ENCODE measurements at regions not wholly inside any gene's neighbourhood (a gene's known extent, or its start where the extent isn't known, plus 50 kb on each side); places are given as distances from the start of the nearest gene placed in this dataset.

DNA sequence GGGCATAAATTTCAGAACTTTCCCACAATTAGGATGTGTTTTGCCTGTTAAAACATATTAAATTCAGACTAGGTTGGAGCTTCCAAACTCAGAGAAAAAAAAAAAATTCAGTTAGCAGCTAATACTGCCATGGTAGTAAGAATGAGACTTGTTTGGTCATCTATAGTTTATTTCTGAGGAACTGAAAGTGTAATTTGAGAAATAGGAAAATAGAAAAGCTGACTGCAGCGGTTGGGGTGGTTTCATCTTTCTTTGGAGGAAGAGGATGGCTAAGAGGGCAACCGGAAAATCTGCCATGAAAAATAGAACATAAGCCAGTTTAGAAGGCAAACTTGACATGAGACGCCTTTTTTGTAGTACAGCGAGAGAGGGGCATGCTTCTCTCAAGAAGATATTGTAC, 371.2 kb upstream of the ROBO2 start (continued):
- TF ChIP-seq, protein P1, sequence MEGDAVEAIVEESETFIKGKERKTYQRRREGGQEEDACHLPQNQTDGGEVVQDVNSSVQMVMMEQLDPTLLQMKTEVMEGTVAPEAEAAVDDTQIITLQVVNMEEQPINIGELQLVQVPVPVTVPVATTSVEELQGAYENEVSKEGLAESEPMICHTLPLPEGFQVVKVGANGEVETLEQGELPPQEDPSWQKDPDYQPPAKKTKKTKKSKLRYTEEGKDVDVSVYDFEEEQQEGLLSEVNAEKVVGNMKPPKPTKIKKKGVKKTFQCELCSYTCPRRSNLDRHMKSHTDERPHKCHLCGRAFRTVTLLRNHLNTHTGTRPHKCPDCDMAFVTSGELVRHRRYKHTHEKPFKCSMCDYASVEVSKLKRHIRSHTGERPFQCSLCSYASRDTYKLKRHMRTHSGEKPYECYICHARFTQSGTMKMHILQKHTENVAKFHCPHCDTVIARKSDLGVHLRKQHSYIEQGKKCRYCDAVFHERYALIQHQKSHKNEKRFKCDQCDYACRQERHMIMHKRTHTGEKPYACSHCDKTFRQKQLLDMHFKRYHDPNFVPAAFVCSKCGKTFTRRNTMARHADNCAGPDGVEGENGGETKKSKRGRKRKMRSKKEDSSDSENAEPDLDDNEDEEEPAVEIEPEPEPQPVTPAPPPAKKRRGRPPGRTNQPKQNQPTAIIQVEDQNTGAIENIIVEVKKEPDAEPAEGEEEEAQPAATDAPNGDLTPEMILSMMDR (IDR thresholded peaks at IDR 0.05), result no peak

GRCh38 chr3:76669322-76669721, 370.6 kb upstream of the ROBO2 start:
- H3K4me2 ChIP-seq, result no peak overlapping the region
- H3K9me3 ChIP-seq, result no peaks in the 10 kb centered on the region
- 50% methylated on average over 5 of the region's 5 CpGs for WGBS (ENCODE audit: low lambda C conversion rate)
- ChIA-PET POLR2A (no interaction called here), CTCF (interaction anchor here (0.9 kb wide), 1 partner anchor 10 kb away, joined by 3 read pairs; no protein-coding TSS in a partner anchor)
- no peaks in the 10 kb centered on the region for H4K20me1 ChIP-seq (ENCODE audit: insufficient read depth)
- H3F3A ChIP-seq (replicated peaks; ENCODE audit: insufficient read depth), result no peaks in the 10 kb centered on the region
- no peaks in the 10 kb centered on the region for H3K4me1 ChIP-seq (ENCODE audit: control insufficient read depth in 1 of 2, insufficient read depth in 2 of 2, low read depth in 1 of 2, low read length in 1 of 2)
- H3K9ac ChIP-seq, result no peak overlapping the region
- DNase-seq, result no peak
- TF ChIP-seq RFX5 (IDR thresholded peaks at IDR 0.05; ENCODE audit: low read length), result no peak
- TF ChIP-seq NRF1 (IDR thresholded peaks at IDR 0.05; ENCODE audit: low read depth, low read length), result no peak
- TF ChIP-seq EP300 (IDR thresholded peaks at IDR 0.05; ENCODE audit: borderline replicate concordance in 1 of 2, low read depth in 1 of 2, low read length in 1 of 2), result no peak
- no peak for TF ChIP-seq POLR2AphosphoS5 (IDR thresholded peaks at IDR 0.05; ENCODE audit: low read depth, low read length)
- TF ChIP-seq MAX (IDR thresholded peaks at IDR 0.05; ENCODE audit: low read depth), result no peak
- TF ChIP-seq USF1 (IDR thresholded peaks at IDR 0.05; ENCODE audit: borderline replicate concordance, low read depth), result no peak
- no peak for TF ChIP-seq USF2 (IDR thresholded peaks at IDR 0.05; ENCODE audit: borderline replicate concordance, low read depth, low read length)
- TF ChIP-seq MEF2A (IDR thresholded peaks at IDR 0.05; ENCODE audit: borderline replicate concordance, low read depth), result no peak
- TF ChIP-seq SIN3A (IDR thresholded peaks at IDR 0.05; ENCODE audit: borderline replicate concordance, low read depth, low read length), result no peak
- TF ChIP-seq RAD21 (IDR thresholded peaks at IDR 0.05; ENCODE audit: low read length), result no peak
- TF ChIP-seq YY1 (IDR thresholded peaks at IDR 0.05; ENCODE audit: low read depth), result no peak
- no peak for TF ChIP-seq JUND (IDR thresholded peaks at IDR 0.05)
- TF ChIP-seq FOSL2 (IDR thresholded peaks at IDR 0.05; ENCODE audit: borderline replicate concordance, low read depth), result no peak
- no peak for TF ChIP-seq TCF12 (IDR thresholded peaks at IDR 0.05)
- no peak for TF ChIP-seq EZH2phosphoT487 (IDR thresholded peaks at IDR 0.05; ENCODE audit: borderline replicate concordance, low read depth)
- no peak for TF ChIP-seq ZBTB33 (IDR thresholded peaks at IDR 0.05; ENCODE audit: borderline replicate concordance, low read depth)
- no peak overlapping the region for H3K27ac ChIP-seq (ENCODE audit: low read depth in 2 of 2, low read length in 1 of 2)
- H3K79me2 ChIP-seq (ENCODE audit: insufficient read depth), result no peaks in the 10 kb centered on the region
- H3K9me2 ChIP-seq, result no peaks in the 10 kb centered on the region
- H2AFZ ChIP-seq (ENCODE audit: low read depth), result no peak overlapping the region
- H3K4me3 ChIP-seq (ENCODE audit: low read depth in 2 of 2, low read length in 1 of 2), result no peak overlapping the region
- no peaks in the 10 kb centered on the region for H3K27me3 ChIP-seq (ENCODE audit: insufficient read depth)
- H3K36me3 ChIP-seq (replicated peaks in 1 of 2; ENCODE audit: control insufficient read depth in 1 of 2, insufficient read depth in 2 of 2, low read length in 1 of 2), result no peaks in the 10 kb centered on the region
